IMR-90 (cell line): ENCODE measurements at regions not wholly inside any gene's neighbourhood (a gene's known extent, or its start where the extent isn't known, plus 50 kb on each side); places are given as distances from the start of the nearest gene placed in this dataset.

Experiments
- ATAC-seq: fragments of 200-7000 bp; cut with Tn5 transposase; 2 replicates; pipeline ENCODE4 v1.9.1; 2020; ENCODE audit warnings: low read depth, mild to moderate bottlenecking, moderate library complexity
- BruUV-seq: library from RNA; stranded (reverse); fragments of 400-500 nt; replicated peaks from 2 replicates; lab custom pipeline; 2021; lab: Mats Ljungman, UMichigan
- CTCF ChIA-PET: fragments of 300-600 bp; formaldehyde crosslinking; extraction: SDS; loops from one replicate; lab custom pipeline; 2021; ENCODE audit warnings: antibody characterized with exemption; lab: Yijun Ruan, JAX
- POLR2A ChIA-PET: fragments of 300-600 bp; sonication (Branson Sonifier 250); formaldehyde crosslinking; loops from one replicate; lab custom pipeline; 2022; ENCODE audit warnings: antibody characterized with exemption; ENCODE audit not compliant: unreplicated experiment; lab: Charles Lee
- DNase-seq: peaks from one replicate; pipeline ENCODE4 v3.0.0; 2013
- H2AFZ ChIP-seq: replicated peaks from 2 replicates; pipeline ENCODE3; 2013; ENCODE audit warnings: low read length, mild to moderate bottlenecking; ENCODE audit not compliant: poor library complexity
- H2AK5ac ChIP-seq: 2 replicates; pipeline ENCODE4 v1.6.1; 2013; ENCODE audit warnings: low read depth, low read length, inconsistent platforms
- H2AK9ac ChIP-seq: replicated peaks from 2 replicates; pipeline ENCODE3; 2013; ENCODE audit warnings: mild to moderate bottlenecking, low read depth, low read length, moderate library complexity; ENCODE audit not compliant: poor library complexity
- H2BK120ac ChIP-seq: 2 replicates; pipeline ENCODE4 v1.6.1; 2013; ENCODE audit warnings: low read depth, low read length, inconsistent platforms
- H2BK15ac ChIP-seq: 3 replicates; pipeline ENCODE4 v1.6.1; 2013; ENCODE audit warnings: low read depth, low read length, inconsistent platforms
- H2BK20ac ChIP-seq: 2 replicates; pipeline ENCODE4 v1.6.1; 2013; ENCODE audit warnings: low read depth, mild to moderate bottlenecking, inconsistent platforms, low read length, moderate library complexity
- H2BK5ac ChIP-seq: 2 replicates; pipeline ENCODE4 v1.6.1; 2013; ENCODE audit warnings: mild to moderate bottlenecking, low read depth, low read length, inconsistent platforms; ENCODE audit not compliant: poor library complexity, severe bottlenecking
- H3K14ac ChIP-seq: replicated peaks from 2 replicates; pipeline ENCODE4 v1.6.1; 2013; ENCODE audit warnings: low read depth, low read length, inconsistent platforms
- H3K18ac ChIP-seq: 2 replicates; pipeline ENCODE4 v1.6.1; 2013; ENCODE audit warnings: low read depth, low read length, control low read depth
- H3K23ac ChIP-seq: 2 replicates; pipeline ENCODE4 v1.6.1; 2013; ENCODE audit warnings: low read depth, low read length, inconsistent platforms
- H3K27ac ChIP-seq: 2 replicates; pipeline ENCODE4 v1.5.1; 2013; ENCODE audit warnings: mild to moderate bottlenecking, control low read depth, low read length; ENCODE audit not compliant: insufficient read depth
- H3K27me3 ChIP-seq: 2 replicates; pipeline ENCODE4 v1.6.1; 2013; ENCODE audit warnings: low read length; ENCODE audit not compliant: control insufficient read depth, insufficient read depth
- H3K36me3 ChIP-seq: 2 replicates; pipeline ENCODE4 v1.6.1; 2013; ENCODE audit warnings: low read length, mixed read lengths; ENCODE audit not compliant: control insufficient read depth, insufficient read depth
- H3K4ac ChIP-seq: 2 replicates; pipeline ENCODE4 v1.6.1; 2013; ENCODE audit warnings: low read depth, low read length, inconsistent platforms
- H3K4me1 ChIP-seq: 2 replicates; pipeline ENCODE4 v1.6.1; 2013; ENCODE audit warnings: low read length, mixed read lengths; ENCODE audit not compliant: control insufficient read depth, insufficient read depth
- H3K4me2 ChIP-seq: 2 replicates; pipeline ENCODE4 v1.6.1; 2013; ENCODE audit warnings: low read depth, mild to moderate bottlenecking, control low read depth, low read length, moderate library complexity
- H3K4me3 ChIP-seq: 2 replicates; pipeline ENCODE4 v1.5.1; 2013; ENCODE audit warnings: low read depth, mild to moderate bottlenecking, control low read depth, low read length, moderate library complexity; ENCODE audit not compliant: insufficient read depth
- H3K56ac ChIP-seq: 2 replicates; pipeline ENCODE4 v1.6.1; 2013; ENCODE audit warnings: low read length, inconsistent platforms; ENCODE audit not compliant: insufficient read depth; ENCODE audit errors: extremely low read depth
- H3K79me1 ChIP-seq, 2 experiments: 2 replicates each; pipeline ENCODE4 v1.6.1; 2013; ENCODE audit warnings: low read length in 2 of 2, inconsistent platforms in 1 of 2, low read depth in 1 of 2
- H3K9ac ChIP-seq: 2 replicates; pipeline ENCODE4 v1.6.1; 2013; ENCODE audit warnings: low read depth, low read length, control low read depth
- H3K9me1 ChIP-seq: 2 replicates; pipeline ENCODE4 v1.6.1; 2013; ENCODE audit warnings: low read length, inconsistent platforms; ENCODE audit not compliant: insufficient read depth
- H3K9me3 ChIP-seq: 2 replicates; pipeline ENCODE4 v1.6.1; 2013; ENCODE audit warnings: low read length; ENCODE audit not compliant: control insufficient read depth, insufficient read depth
- H4K20me1 ChIP-seq: 2 replicates; pipeline ENCODE4 v1.6.1; 2013; ENCODE audit warnings: low read length, inconsistent platforms; ENCODE audit not compliant: insufficient read depth
- H4K5ac ChIP-seq: 2 replicates; pipeline ENCODE4 v1.6.1; 2013; ENCODE audit warnings: mild to moderate bottlenecking, low read depth, low read length, control low read depth
- H4K8ac ChIP-seq, 2 experiments: 2 replicates each; pipeline ENCODE4 v1.6.1; 2013; ENCODE audit warnings: low read depth in 2 of 2, low read length in 2 of 2, control low read depth in 1 of 2, inconsistent platforms in 1 of 2
- H4K91ac ChIP-seq: 2 replicates; pipeline ENCODE4 v1.6.1; 2013; ENCODE audit warnings: low read depth, low read length, inconsistent platforms; ENCODE audit not compliant: insufficient read depth
- BHLHE40 ChIP-seq: fragments of 150-350 bp; IDR thresholded peaks from 2 replicates; pipeline ENCODE4 v1.6.1; 2016; ENCODE audit warnings: mild to moderate bottlenecking, low read depth, low read length
- CEBPB ChIP-seq: IDR thresholded peaks from 2 replicates; pipeline ENCODE4 v1.6.1; 2012; ENCODE audit warnings: low read depth, low read length, improper control_type of control experiment
- CHD1 ChIP-seq: IDR thresholded peaks from 2 replicates; pipeline ENCODE4 v1.6.1; 2012; ENCODE audit warnings: low read depth, low read length, improper control_type of control experiment
- FOS ChIP-seq: fragments of 150-350 bp; IDR thresholded peaks from 2 replicates; pipeline ENCODE4 v1.6.1; 2016; ENCODE audit warnings: low read depth, low read length
- MAFK ChIP-seq: IDR thresholded peaks from 2 replicates; pipeline ENCODE4 v1.6.1; 2012; ENCODE audit warnings: low read depth, low read length, improper control_type of control experiment
- MAZ ChIP-seq: IDR thresholded peaks from 2 replicates; pipeline ENCODE4 v1.6.1; 2012; ENCODE audit warnings: low read depth, mild to moderate bottlenecking, low read length, improper control_type of control experiment, moderate library complexity, borderline replicate concordance
- MXI1 ChIP-seq: IDR thresholded peaks from 2 replicates; pipeline ENCODE4 v1.6.1; 2012; ENCODE audit warnings: low read depth, mild to moderate bottlenecking, low read length, moderate library complexity, borderline replicate concordance
- NFE2L2 ChIP-seq: fragments of 150-350 bp; IDR thresholded peaks from 2 replicates; pipeline ENCODE4 v1.6.1; 2016; ENCODE audit warnings: low read depth, mild to moderate bottlenecking, low read length
- POLR2A ChIP-seq: IDR thresholded peaks from 2 replicates; pipeline ENCODE4 v1.6.1; 2012; ENCODE audit warnings: mild to moderate bottlenecking, low read depth, low read length
- RAD21 ChIP-seq: IDR thresholded peaks from 2 replicates; pipeline ENCODE4 v1.6.1; 2012; ENCODE audit warnings: low read length, improper control_type of control experiment
- RCOR1 ChIP-seq: IDR thresholded peaks from 2 replicates; pipeline ENCODE4 v1.6.1; 2012; ENCODE audit warnings: mild to moderate bottlenecking, low read length, improper control_type of control experiment; ENCODE audit not compliant: insufficient replicate concordance
- RFX5 ChIP-seq: IDR thresholded peaks from 2 replicates; pipeline ENCODE4 v1.8.0; 2012; ENCODE audit warnings: low read depth, mild to moderate bottlenecking, low read length, moderate library complexity
- WGBS, 2 experiments: methylation state at CpG; one replicate each; pipeline versions ENCODE4 v1.1.5 to v1.1.7; 2013; ENCODE audit warnings: missing lambda C conversion rate in 2 of 2; ENCODE audit not compliant: insufficient read length in 1 of 2; ENCODE audit errors: extremely low coverage in 2 of 2; 5-methylcytosine and 5-hydroxymethylcytosine counted together
- dilution Hi-C: fragments of 300-500 bp; cut with HindIII; formaldehyde crosslinking; loops from one replicate; pipeline ENCODE4 v1.14.3; 2018; ENCODE audit warnings: low sequenced_read_pairs; ENCODE audit not compliant: unreplicated experiment
- in situ Hi-C: fragments of 300-500 bp; cut with MboI; formaldehyde crosslinking; loops from 3 replicates; pipeline ENCODE4 v1.14.3; 2019; ENCODE audit warnings: low sequenced_read_pairs, inconsistent platforms, mixed read lengths
- intact Hi-C: fragments of 100-400 bp; cut with micrococcal nuclease; formaldehyde crosslinking; loops from 2 replicates; pipeline ENCODE4 v1.10.0; 2022
- TF ChIP-seq, protein P1 (sequence below): fragments of 150-350 bp; IDR thresholded peaks from 2 replicates; pipeline ENCODE4 v1.6.1; 2016; ENCODE audit warnings: low read depth, mild to moderate bottlenecking, low read length, moderate library complexity, borderline replicate concordance
- TF ChIP-seq, protein P2 (sequence below): fragments of 150-350 bp; IDR thresholded peaks from 2 replicates; pipeline ENCODE4 v1.6.1; 2017; ENCODE audit warnings: mild to moderate bottlenecking, antibody characterized with exemption, low read length, low read depth
- TF ChIP-seq, protein P3 (sequence below): conservative IDR thresholded peaks from 2 replicates; pipeline ENCODE4 v1.5.1; 2012; ENCODE audit warnings: mild to moderate bottlenecking, low read depth, low read length, improper control_type of control experiment

DNA sequence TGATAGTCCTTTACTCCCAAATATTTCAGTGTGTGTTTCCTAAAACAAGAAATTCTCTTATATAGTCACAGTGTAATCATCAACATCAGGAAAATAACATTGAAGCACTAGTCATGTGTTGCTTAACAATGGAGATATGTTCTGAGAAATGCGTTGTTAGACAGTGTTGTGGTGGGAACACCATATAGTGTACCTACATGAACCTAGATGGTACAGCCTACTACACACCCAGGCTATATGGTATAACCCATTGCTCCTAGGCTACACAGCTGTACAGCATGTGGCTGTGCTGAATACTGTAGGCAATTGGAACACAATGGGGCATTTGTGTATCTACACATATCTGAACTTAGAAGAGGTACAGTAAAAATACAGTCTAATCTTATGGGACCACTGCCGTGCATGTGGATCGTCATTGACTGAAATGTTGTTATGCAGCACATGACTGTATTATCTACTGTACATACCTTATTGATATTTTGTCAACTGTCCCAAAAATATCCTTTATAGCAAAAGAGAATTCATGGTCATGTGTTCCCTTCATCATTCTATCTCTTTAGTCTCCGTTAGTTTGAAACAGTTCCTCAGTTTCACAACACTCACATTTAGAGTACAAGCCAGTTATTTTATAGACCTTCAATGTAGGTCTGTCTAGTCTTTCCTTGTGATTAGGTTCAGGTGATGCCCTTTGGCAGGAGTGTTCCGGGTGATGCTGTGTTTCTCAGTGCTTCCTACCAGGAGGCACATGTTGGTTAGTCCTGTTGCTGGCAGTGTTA is 109.7 kb downstream of the SLC25A47 start:
- ATAC-seq = no peak
- BruUV-seq = no TSS peak
- H3K4ac ChIP-seq = no peak overlapping the region
- no peak for DNase-seq
- H3K27ac ChIP-seq = no peak overlapping the region
- dilution Hi-C loops (no loop called here), in situ Hi-C loops (no loop called here), intact Hi-C loops (no loop called here)
- H4K8ac ChIP-seq = no peak overlapping the region
- H3K56ac ChIP-seq = no peak overlapping the region
- H3K14ac ChIP-seq = no peak overlapping the region
- CTCF ChIA-PET = interaction anchor here (0.6 kb wide), 1 partner anchor 19 kb away, joined by 3 read pairs; no protein-coding TSS in a partner anchor
- H3K23ac ChIP-seq = no peak overlapping the region
- H3K79me1 ChIP-seq = peaks cover 9 to 25% of the 10 kb centered on the region in 2 experiments
- H4K91ac ChIP-seq = no peak overlapping the region
- H3K4me1 ChIP-seq = peaks cover 1% of the 10 kb centered on the region; the same call in 1 of the 2 replicates
- H2AK5ac ChIP-seq = no peak overlapping the region
- no peak overlapping the region for H4K5ac ChIP-seq
- H3K4me3 ChIP-seq = no peak overlapping the region
- no peak overlapping the region for H2BK15ac ChIP-seq
- H2BK20ac ChIP-seq = no peak overlapping the region
- no peaks in the 10 kb centered on the region for H3K36me3 ChIP-seq
- peaks cover 29% of the 10 kb centered on the region; the same call in 1 of the 2 replicates for H4K20me1 ChIP-seq
- H2BK5ac ChIP-seq = no peak overlapping the region
- no CpG with 5 or more reads among the region's 5 CpGs for WGBS, 2 experiments
- POLR2A ChIA-PET = no interaction called here
- no peak overlapping the region for H2BK120ac ChIP-seq
- H2AFZ ChIP-seq = no peak overlapping the region
- H3K9me1 ChIP-seq = peaks cover 20% of the 10 kb centered on the region; the same call in 1 of the 2 replicates
- no peak overlapping the region for H2AK9ac ChIP-seq
- no peak overlapping the region for H3K9ac ChIP-seq
- no peaks in the 10 kb centered on the region for H3K27me3 ChIP-seq
- H3K9me3 ChIP-seq = no peaks in the 10 kb centered on the region
- no peak overlapping the region for H3K18ac ChIP-seq
- H3K4me2 ChIP-seq = no peak overlapping the region
- TF ChIP-seq MXI1 (no peak), BHLHE40 (no peak), CHD1 (no peak), RFX5 (no peak), FOS (no peak), RAD21 (no peak), POLR2A (no peak), RCOR1 (no peak), MAFK (no peak), MAZ (no peak), CEBPB (no peak), NFE2L2 (no peak)
- TF ChIP-seq, protein P1, sequence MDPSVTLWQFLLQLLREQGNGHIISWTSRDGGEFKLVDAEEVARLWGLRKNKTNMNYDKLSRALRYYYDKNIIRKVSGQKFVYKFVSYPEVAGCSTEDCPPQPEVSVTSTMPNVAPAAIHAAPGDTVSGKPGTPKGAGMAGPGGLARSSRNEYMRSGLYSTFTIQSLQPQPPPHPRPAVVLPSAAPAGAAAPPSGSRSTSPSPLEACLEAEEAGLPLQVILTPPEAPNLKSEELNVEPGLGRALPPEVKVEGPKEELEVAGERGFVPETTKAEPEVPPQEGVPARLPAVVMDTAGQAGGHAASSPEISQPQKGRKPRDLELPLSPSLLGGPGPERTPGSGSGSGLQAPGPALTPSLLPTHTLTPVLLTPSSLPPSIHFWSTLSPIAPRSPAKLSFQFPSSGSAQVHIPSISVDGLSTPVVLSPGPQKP = no peak
- TF ChIP-seq, protein P2, sequence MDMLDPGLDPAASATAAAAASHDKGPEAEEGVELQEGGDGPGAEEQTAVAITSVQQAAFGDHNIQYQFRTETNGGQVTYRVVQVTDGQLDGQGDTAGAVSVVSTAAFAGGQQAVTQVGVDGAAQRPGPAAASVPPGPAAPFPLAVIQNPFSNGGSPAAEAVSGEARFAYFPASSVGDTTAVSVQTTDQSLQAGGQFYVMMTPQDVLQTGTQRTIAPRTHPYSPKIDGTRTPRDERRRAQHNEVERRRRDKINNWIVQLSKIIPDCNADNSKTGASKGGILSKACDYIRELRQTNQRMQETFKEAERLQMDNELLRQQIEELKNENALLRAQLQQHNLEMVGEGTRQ = no peak
- TF ChIP-seq, protein P3, sequence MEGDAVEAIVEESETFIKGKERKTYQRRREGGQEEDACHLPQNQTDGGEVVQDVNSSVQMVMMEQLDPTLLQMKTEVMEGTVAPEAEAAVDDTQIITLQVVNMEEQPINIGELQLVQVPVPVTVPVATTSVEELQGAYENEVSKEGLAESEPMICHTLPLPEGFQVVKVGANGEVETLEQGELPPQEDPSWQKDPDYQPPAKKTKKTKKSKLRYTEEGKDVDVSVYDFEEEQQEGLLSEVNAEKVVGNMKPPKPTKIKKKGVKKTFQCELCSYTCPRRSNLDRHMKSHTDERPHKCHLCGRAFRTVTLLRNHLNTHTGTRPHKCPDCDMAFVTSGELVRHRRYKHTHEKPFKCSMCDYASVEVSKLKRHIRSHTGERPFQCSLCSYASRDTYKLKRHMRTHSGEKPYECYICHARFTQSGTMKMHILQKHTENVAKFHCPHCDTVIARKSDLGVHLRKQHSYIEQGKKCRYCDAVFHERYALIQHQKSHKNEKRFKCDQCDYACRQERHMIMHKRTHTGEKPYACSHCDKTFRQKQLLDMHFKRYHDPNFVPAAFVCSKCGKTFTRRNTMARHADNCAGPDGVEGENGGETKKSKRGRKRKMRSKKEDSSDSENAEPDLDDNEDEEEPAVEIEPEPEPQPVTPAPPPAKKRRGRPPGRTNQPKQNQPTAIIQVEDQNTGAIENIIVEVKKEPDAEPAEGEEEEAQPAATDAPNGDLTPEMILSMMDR = no peak
